ENCODE measurements at regions not wholly inside any gene's neighbourhood (a gene's known extent, or its start where the extent isn't known, plus 50 kb on each side); places are given as distances from the start of the nearest gene placed in this dataset.

- TF ChIP-seq POLR2A (IDR thresholded peaks at IDR 0.05; ENCODE audit: control extremely low read depth in 1 of 2, low read depth in 2 of 2, low read length in 2 of 2) (no peak), HDAC2 (IDR thresholded peaks at IDR 0.05; ENCODE audit: borderline replicate concordance in 1 of 2, low read depth in 2 of 2, low read length in 2 of 2) (no peak), CTBP2 (IDR thresholded peaks at IDR 0.05; ENCODE audit: borderline replicate concordance, insufficient read depth, insufficient read length, low read length) (no peak), SP1 (IDR thresholded peaks at IDR 0.05; ENCODE audit: low read depth, low read length) (no peak), CREB1 (IDR thresholded peaks at IDR 0.05) (no peak)
Observed at GRCh38 chr5:136686192-136686872, 321.0 kb upstream of the TRPC7 start (continued).

Data from H1 (cell line).